ENCODE measurements at regions not wholly inside any gene's neighbourhood (a gene's known extent, or its start where the extent isn't known, plus 50 kb on each side); places are given as distances from the start of the nearest gene placed in this dataset.

- TF ChIP-seq, protein P1, sequence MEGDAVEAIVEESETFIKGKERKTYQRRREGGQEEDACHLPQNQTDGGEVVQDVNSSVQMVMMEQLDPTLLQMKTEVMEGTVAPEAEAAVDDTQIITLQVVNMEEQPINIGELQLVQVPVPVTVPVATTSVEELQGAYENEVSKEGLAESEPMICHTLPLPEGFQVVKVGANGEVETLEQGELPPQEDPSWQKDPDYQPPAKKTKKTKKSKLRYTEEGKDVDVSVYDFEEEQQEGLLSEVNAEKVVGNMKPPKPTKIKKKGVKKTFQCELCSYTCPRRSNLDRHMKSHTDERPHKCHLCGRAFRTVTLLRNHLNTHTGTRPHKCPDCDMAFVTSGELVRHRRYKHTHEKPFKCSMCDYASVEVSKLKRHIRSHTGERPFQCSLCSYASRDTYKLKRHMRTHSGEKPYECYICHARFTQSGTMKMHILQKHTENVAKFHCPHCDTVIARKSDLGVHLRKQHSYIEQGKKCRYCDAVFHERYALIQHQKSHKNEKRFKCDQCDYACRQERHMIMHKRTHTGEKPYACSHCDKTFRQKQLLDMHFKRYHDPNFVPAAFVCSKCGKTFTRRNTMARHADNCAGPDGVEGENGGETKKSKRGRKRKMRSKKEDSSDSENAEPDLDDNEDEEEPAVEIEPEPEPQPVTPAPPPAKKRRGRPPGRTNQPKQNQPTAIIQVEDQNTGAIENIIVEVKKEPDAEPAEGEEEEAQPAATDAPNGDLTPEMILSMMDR (IDR thresholded peaks at IDR 0.05; ENCODE audit: unreplicated experiment in 3 of 3), result no peak
- no peaks in the 10 kb centered on the region for H3K27me3 Mint-ChIP-seq (ENCODE audit: low read depth)
- H3K4me3 Mint-ChIP-seq, result no peak overlapping the region
- H3K27ac Mint-ChIP-seq, result no peak overlapping the region
- peaks cover 6% of the 10 kb centered on the region for H3K4me1 Mint-ChIP-seq
- H3K9me3 Mint-ChIP-seq, result no peaks in the 10 kb centered on the region
- H3K36me3 Mint-ChIP-seq (ENCODE audit: low read depth), result no peaks in the 10 kb centered on the region
Observed at GRCh38 chr2:144194326-144195071, 325.4 kb downstream of the ZEB2 start.

GRCh38 chr2:144190908-144191605, 328.9 kb downstream of the ZEB2 start:
- TF ChIP-seq, protein P1 (IDR thresholded peaks at IDR 0.05; ENCODE audit: unreplicated experiment in 3 of 3), result no peak
- peaks cover 6% of the 10 kb centered on the region for H3K4me1 Mint-ChIP-seq
- no peaks in the 10 kb centered on the region for H3K27me3 Mint-ChIP-seq (ENCODE audit: low read depth)
- H3K27ac Mint-ChIP-seq, result no peak overlapping the region
- H3K36me3 Mint-ChIP-seq (ENCODE audit: low read depth), result no peaks in the 10 kb centered on the region
- no peaks in the 10 kb centered on the region for H3K9me3 Mint-ChIP-seq
- no peak overlapping the region for H3K4me3 Mint-ChIP-seq

GRCh38 chr2:144183727-144184126, 336.2 kb downstream of the ZEB2 start:
- TF ChIP-seq, protein P1 (IDR thresholded peaks at IDR 0.05; ENCODE audit: unreplicated experiment in 3 of 3), result no peak
- Mint-ChIP-seq H3K4me1 (no peaks in the 10 kb centered on the region), H3K27me3 (ENCODE audit: low read depth) (no peaks in the 10 kb centered on the region), H3K4me3 (no peak overlapping the region), H3K27ac (no peak overlapping the region), H3K36me3 (ENCODE audit: low read depth) (no peaks in the 10 kb centered on the region), H3K9me3 (no peaks in the 10 kb centered on the region)

- TF ChIP-seq, protein P1 (IDR thresholded peaks at IDR 0.05; ENCODE audit: unreplicated experiment in 3 of 3), result no peak
- H3K4me3 Mint-ChIP-seq, result no peak overlapping the region
- no peak overlapping the region for H3K27ac Mint-ChIP-seq
- H3K9me3 Mint-ChIP-seq, result no peaks in the 10 kb centered on the region
- peaks cover 7% of the 10 kb centered on the region for H3K36me3 Mint-ChIP-seq (ENCODE audit: low read depth)
- H3K4me1 Mint-ChIP-seq, result no peaks in the 10 kb centered on the region
- H3K27me3 Mint-ChIP-seq (ENCODE audit: low read depth), result no peaks in the 10 kb centered on the region
Observed at GRCh38 chr2:144181001-144181400, 338.9 kb downstream of the ZEB2 start.

- no peaks in the 10 kb centered on the region for H3K27me3 Mint-ChIP-seq (ENCODE audit: low read depth)
- peaks cover 7% of the 10 kb centered on the region for H3K36me3 Mint-ChIP-seq (ENCODE audit: low read depth)
- H3K4me1 Mint-ChIP-seq, result no peaks in the 10 kb centered on the region
- no peak overlapping the region for H3K4me3 Mint-ChIP-seq
- TF ChIP-seq, protein P1 (IDR thresholded peaks at IDR 0.05; ENCODE audit: unreplicated experiment in 3 of 3), result no peak
- no peak overlapping the region for H3K27ac Mint-ChIP-seq
- H3K9me3 Mint-ChIP-seq, result no peaks in the 10 kb centered on the region
Observed at GRCh38 chr2:144180131-144180530, 339.8 kb downstream of the ZEB2 start.
